ENCODE measurements at regions not wholly inside any gene's neighbourhood (a gene's known extent, or its start where the extent isn't known, plus 50 kb on each side); places are given as distances from the start of the nearest gene placed in this dataset.
"Not testable (repeated sequence)": the region's sequence is repeated elsewhere in the genome, so short reads cannot be mapped to it uniquely, and the experiment has no call there.

DNA sequence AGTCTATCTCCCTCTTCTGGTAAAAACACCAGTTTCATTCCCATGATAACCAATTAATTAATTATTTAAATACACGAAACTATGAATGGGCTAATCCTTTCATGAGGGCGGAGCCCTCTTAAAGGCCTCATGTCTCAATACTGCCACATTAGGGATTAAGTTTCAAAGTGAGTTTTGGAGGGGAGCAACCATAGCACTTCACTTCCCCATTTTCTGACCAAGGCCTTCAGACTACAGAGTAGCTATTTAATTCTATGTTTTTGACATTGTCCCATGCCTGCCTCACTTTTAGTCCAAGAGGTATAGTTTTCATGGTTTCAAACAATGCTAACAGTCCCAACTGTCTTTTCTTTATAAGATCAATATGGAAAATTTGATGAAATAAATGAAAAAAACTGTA is 618.6 kb downstream of the ZWINT start:
- DNase-seq: no peak

DNA sequence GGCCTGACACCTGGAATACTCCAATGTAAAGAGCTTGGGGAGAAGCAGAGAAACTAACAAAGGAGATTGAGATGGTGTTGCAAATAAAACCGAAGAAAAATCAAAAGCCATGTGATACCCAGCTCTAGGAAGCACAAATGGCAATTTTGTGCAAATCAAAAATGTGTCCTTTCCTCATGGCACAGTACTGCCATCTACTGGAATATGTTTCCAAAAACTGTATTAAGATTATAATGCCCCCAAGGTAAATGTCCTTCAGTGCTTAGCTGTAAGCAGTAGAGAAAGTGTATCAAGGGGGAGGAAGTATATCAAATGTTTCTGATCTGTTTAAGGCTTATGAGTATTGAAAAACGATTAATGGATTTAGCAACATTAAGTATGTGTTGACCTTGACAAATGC is 620.3 kb downstream of the ZWINT start:
- DNase-seq: not testable (repeated sequence)

DNA sequence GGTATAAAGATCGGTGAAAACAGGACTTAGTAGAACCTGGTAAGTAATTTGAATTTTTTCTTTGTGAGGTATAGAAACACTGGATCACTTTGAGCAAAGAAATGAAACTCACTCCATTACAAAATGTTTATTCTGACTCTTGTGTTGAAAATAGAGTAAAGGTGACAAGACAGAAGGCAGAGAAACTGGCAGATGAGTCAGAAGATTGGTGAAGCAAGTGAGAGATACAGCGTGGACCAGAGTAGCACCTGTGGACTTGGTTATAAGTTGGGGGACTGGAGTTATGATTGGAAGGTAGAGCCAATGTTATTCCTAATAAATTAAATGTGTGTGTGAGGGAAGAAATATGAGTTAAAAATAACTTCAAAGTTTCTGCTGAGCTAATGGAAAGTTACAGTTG is 620.9 kb downstream of the ZWINT start:
- DNase-seq: no peak

DNA sequence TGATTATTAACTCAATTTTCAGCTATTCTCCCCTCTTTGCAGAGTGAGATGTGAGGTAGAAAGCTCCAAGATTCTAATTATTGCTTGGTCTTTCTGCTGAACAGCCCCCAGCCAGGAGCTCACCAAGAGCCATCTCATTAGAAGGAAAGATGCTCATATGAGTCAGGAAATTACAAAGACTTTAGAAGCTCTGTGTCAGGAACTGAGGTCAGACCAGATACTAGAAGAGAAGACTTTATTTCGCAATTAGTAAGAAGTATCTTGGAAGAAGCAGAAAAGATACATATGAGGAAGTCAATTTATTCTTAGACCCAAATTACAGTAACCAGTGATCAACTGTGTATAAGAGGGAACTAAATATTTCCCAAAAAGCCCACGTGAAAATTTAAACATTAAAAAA is 626.9 kb downstream of the ZWINT start:
- no peak for DNase-seq

DNA sequence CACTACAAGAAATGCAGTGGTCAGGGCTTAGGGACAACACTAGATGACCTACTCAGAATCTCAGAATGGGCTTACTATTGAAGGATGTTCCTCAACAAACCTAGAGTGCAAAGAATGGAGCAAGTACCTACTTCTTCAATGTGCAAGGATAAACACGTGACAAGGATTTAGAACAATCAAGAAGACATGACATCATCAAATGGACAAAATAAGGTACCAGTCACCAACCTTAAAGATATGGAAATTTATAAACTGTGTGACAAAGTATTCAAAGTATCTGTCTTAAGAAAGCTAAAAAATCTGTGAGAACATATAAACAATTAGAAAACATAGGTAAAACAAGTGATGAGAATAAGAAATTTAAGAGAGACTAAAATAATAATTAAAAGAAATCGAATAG is 656.1 kb downstream of the ZWINT start:
- no peak for DNase-seq

DNA sequence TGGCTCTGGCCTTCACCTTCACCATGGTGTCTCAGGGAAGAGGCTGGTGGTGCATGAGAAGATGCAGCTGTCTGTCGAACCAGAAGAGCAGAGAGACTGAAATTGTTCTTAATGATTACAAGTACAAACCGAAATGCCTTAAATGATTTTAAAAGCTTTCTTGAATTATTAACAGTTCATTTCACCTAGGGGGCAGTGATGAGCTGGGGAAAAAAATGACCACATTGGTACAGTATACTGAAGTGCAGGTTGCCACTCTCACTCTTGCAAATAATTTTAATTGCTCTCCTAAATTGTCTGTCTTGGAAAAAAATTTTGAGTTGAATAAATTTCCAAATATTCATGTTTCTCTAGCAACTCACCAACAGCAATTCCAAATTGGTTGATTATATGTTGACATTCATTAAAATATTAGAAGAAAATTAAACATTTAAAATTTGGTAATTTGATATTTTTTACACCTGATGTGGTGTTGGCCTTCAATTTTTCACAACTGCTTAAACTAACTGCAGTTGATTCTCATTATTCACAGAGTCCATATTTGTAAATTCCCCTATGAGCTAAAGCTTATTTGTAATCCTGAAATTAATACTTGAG is 692.6 kb downstream of the ZWINT start:
- peak; percentile 5 for DNase-seq

DNA sequence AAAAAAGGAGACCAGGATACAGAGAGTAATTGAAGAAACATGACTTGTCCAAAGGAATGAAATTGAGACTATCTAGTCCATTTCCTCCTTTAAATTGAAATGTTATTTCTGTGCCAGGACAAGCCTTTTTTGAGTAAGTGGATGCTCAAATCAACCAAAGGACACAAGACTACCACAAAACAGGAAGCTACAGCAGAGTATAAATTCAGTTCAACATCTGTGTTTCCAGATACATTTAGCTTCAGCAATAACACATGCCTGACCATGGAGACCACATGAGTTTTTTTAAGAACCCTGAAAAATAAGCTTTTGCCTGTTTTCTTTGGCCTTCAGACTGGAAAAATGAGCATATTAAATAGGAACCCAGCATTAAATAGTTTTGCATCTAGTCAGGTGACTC is 707.5 kb downstream of the ZWINT start:
- DNase-seq: no peak

DNA sequence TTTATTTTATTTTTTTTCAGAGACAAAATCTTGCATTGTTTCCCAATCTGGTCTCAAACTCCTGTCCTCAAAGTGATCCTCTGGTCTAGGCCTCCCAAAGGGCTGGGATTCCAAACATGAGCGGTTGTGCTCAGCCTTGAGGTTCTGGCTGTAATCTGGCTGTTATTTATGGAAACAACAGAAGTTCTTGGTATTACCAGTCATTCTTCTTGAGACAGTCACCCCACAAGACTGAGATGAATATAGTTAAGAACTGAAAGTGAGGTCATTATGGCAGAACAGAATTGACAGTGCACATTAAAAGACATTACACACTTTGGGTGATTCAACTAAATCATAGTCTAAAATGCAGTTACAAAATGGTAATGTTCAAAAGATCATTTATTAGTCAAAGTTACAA is 719.5 kb downstream of the ZWINT start:
- no peak for DNase-seq

DNA sequence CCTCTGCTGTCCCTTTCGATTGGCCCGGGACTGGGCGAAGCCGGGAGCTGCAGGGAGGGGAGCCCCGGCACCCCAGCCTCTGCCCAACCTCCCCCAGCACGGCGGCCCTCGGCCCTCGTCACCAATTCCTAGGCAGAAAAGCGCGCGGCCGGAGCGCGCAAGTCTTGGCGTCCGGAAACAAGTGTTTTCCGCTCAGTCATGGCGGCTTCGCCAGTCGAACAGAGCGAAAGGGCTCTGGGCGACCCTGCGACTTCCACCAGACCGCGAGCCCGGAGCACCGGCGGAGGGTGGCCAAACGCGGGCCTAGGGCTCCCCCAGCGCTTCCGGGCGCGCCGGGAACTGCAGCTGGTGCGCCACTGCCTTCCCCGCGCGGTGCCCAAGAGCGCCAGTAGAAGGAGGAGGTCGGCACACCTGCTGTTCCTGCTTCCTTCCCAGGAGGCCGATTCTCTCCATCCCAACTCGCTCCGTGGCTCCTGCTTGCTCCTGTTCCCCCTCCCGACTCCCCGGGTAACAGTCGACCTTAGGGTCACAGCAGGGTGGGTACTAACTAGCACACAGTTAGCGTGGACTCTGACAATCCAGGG is 729.9 kb downstream of the ZWINT start:
- peak; percentile 83 for DNase-seq

DNA sequence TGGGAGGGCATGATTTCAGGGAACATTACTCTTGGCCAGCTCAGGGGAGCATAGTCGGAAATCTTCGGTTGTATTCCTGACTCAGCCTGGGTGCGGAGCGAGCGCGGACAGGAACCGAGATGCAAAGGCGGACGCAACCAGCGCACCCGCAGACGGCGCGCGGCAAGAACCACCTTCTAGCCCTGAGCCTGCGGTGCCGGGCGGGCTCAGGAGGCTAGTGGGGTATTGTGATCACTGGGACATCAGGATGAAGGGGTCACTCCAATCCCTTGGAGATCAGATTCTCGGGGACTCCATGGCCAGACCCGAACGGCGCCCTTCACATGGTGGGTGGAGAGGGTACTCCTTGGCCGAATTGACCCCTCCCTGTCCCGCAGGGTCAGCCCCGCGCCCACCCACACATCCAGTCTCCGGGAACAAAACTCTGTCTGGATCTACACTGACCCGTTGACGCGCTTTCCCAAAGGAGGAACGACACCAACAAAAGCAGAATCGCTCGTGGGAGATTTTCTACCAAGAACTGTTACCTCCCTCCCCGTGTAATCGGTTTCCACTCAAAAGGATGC is 730.5 kb downstream of the ZWINT start:
- DNase-seq: peak; percentile 26

DNA sequence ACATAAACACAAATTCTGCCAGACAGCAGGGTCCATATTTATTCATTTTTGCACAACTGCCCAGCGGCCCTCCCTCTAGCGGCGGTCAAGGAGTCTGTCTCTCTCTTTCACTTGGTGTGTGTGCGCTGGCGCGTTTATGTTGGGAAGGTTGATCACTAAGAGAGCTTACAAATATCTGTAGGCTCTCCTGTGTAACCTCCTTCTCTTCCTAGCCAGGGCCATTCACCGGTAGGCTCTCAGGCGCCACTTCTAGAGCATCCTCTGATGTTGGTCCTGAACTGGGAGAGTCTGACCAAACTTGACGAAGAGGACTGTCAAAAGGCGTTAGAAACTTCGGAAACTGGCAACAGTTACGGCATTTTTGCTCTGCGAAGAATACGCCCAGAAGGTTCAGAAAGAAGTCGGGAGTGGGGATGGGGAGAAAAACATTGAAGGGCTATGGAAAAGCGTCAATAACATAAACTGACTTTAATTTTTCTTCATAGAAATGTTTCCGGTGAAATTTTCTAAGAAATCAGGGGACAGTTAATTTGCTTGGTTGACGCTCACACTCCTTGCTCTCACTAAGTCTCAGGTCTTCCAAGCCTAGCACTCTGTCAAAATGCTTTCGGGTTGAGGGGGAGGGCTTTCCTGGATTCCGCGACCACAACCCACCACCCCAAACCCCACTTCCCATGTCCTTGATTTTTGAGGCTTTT is 731.1 kb downstream of the ZWINT start:
- peak; percentile 29 for DNase-seq

DNA sequence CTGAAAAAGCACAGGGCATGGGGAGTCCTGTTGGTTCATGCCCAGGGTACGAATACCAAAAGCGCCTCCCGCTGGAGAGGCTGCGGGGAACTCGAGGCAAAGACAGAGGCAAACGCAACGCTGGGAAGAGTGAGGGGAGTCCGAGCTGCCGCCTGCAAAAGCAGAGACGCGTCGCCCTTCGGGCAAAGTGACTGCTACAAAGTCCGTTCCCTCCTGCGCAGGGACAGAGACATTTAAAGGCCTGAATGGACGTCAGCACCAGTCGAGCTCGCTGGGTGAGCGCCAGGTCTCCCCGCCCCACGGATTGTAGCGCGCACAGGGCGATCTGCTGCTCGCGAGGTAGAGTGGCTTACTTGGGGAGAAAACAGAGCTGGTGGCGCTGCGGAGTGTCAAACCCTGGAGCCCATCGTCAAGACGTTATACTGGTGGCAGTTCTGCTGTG is 732.8 kb downstream of the ZWINT start:
- peak; percentile 3 for DNase-seq

DNA sequence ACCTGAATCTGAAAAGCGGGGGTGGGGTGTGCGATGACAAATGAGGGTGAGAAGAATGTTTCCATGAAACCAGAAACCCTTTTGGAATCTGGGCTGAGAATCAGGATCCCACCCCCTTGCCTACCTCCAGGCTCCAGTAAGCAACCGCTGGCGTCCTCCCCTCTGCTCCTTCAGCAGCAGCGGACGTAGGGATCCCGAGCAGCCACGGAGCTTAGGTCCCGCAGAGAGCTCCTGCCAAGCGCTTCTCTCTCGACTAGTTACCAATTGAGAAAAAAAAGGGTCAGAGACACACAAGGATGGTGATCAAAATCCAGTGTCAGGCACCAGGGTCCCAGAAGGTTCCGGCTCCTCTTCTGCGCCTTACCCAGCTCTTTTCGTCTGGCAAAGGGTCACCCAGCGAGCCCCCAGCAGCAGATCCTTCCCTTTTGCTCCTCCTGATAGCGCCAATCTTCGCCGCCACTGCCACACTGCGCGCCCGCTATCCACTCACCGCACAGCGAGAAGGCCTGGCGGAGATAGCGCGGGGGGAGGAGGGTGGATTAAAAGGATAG is 733.5 kb downstream of the ZWINT start:
- no peak for DNase-seq

DNA sequence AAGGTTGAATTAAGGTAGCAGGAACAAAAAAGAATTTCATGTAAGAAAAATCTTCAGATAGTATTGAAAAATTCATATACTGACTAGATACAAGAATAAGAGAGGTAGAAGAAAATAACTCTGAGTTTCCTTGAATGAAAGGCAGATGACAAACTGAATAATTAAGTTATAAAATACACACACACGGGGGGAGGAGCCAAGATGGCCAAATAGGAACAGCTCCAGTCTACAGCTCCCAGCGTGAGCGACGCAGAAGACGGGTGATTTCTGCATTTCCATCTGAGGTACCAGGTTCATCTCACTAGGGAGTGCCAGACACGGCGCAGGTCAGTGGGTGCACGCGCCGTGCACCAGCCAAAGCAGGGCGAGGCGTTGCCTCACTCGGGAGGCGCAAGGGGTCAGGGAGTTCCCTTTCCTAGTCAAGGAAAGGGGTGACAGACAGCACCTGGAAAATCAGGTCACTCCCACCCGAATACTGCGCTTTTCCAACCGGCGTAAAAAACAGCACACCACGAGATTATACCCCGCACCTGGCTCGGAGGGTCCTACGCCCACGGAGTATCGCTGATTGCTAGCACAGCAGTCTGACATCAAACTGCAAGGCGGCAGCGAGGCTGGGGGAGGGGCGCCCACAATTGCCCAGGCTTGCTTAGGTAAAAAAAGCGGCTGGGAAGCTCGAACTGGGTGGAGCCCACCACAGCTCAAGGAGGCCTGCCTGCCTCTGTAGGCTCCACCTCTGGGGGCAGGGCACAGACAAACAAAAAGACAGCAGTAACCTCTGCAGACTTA is 759.2 kb downstream of the ZWINT start:
- DNase-seq: not testable (repeated sequence)

DNA sequence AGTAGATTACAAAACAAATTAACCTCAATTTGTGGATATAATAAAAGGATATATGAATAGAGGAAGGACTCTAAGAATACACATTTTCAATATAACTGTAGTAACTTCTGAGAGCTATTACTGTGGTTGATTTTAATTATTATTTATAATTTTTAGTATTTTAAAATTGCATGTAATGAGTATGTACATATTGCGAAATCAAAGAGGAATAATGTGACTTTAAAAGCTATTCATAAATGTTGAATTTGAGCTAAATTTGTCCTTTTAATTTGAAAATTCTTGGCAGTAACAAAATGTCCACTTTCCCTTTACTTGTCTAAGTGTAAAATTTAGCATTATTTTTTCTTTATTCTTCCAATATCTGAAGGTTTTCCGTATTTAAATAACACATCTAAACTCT is 750.6 kb upstream of the PCDH15 start:
- no peak for DNase-seq

DNA sequence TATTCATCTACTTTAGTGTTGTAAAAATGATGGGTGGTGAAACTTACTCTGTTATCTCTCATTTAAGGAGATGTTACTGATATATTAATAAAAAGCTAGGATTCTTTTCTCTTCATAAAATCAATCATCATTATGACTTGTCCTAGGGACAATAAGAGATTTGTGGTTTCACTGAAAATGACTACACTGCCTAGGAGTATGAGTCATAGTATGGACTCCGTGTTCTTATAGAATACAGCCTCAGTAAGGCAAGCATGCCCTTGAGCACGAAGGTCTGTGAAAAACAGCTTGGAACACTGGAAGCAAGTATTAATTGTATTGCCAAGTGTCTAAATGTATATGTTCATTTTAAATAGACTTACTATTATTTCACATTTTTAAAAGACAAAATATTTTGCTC is 749.2 kb upstream of the PCDH15 start:
- DNase-seq: no peak

DNA sequence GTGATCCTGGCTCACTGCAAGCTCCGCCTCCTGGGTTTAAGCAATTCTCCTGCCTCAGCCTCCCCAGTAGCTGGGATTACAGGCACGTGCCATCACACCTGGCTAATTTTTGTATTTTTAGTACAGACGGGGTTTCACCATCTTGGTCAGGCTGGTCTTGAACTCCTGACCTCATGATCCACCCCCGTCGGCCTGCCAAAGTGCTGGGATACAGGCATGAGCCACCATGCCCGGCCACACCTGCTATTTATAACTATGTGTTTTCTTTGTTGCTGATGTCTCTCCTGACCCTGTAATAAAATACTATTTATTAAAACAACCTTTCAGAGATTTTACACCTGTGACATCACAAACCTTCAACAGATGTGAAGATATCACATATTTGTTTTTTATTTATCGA is 736.5 kb upstream of the PCDH15 start:
- not testable (repeated sequence) for DNase-seq

DNA sequence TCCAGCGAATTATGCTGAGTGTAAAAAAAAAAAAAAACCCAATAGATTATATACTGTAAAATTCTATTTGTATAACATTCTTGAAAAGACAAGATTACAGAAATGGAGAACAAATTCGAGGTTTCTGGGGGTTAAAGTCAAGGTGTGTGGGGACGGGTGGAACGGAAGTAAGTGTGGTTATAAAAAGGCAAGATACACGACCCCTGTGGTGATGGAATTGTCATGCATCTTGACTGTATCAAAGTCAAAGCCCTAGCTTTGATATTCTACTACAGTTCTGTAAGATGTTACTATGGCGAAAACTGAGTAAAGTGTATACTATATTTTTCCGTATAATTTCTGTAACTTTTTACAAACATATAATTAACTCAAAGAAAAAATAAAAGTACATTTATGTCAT is 718.2 kb upstream of the PCDH15 start:
- no peak for DNase-seq

DNA sequence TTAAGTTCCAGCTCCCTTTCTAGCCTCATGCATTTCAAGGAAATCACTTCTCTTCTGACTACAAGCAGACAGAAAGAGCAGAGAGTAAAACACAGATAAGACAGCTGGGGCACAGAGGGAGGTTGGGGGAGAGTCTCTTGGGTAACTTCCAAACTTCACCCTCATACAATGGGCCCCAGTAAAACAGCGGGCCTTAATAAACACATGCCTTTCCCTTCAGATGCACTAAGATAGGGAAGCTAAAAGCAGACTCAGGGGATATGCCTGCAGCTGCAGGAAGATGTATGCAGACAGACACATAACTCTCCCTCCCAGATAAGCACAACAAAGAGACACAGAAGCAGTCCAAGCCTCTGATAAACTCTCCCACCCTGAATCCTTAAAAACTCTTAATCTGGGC is 717.4 kb upstream of the PCDH15 start:
- not testable (repeated sequence) for DNase-seq

DNA sequence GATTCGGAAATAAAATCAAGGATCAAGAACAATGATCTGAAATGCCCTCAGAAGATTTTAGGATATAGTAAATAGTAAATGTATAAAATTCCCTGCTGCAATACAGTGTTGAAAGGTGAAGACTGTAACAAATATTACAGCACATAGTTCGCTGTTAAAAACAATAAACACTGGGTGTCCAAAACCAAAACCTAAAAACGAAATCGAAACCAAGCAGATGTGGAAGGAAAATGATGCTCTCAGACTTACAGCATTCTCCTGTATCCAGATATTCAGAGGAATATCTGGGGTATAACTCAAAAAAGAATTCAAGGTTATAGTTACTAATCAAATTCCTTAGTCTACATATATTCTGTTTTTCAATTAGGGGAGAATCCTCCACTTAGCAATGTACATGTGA is 708.1 kb upstream of the PCDH15 start:
- DNase-seq: no peak

DNA sequence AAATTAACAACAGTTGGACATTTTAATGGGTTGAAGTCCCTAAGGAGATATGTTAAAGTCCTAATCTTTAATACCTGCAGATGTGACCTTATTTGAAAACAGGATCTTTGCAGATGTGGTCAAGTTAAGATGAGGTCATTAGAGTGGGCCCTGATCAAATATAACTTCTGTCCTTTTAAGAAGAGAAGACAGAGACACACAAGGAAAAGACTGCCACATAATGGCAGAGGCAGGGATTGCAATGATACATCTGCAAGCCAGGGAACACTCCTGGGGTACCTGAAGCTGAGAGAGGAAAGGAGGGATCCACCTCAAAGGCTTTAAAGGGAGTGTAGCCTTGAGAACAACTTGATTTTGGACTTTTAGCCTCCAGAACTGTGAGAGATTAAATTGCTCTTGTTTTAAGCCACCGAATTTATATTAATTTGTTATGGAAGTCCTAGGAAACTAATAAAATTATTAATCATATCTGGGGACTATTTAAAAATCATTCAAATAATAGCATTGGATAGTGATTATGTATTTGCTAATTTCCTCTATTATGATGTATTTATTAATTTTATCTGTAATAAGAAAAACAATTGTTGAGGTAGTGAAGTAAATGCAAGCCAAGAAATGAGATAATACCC is 700.0 kb upstream of the PCDH15 start:
- DNase-seq: no peak

DNA sequence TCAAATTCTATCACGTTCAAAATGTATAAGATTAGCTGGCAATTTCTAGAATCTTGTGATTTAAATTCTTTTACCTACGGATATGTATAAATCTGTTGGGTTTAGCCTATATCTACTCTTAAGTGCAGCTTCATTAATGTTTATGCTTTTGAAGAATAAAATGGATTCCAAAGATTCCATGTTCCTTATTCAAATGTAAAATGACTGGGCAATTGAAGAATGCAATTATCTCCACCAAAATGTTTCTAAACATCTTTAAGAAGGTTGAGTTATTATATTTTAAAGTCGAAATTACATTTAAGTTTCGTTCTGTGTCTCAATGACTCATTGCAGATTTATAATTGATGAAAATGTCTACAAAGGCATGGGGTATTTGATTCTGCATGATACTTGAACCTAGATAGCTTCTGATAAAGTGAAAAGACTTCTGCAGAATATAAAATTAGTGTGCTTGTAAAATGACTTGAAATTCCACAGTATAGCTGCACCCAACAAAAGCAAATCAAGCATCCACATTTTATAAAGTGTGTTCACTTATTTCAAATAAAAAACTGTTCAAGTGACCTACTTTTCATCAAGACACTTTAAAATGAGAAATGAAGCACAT is 697.0 kb upstream of the PCDH15 start:
- no peak for DNase-seq
